Fibroblast of lung (primary cell): ENCODE measurements at regions not wholly inside any gene's neighbourhood (a gene's known extent, or its start where the extent isn't known, plus 50 kb on each side); places are given as distances from the start of the nearest gene placed in this dataset.

Source experiments
- EZH2 ChIP-seq: IDR thresholded peaks from 2 replicates; pipeline ENCODE4 v1.5.1; 2012; ENCODE audit warnings: low read length, control low read depth, mild to moderate bottlenecking; ENCODE audit errors: missing control alignments
- TF ChIP-seq, protein P1 (sequence below), 2 donors: IDR thresholded peaks in 1 of 2; conservative IDR thresholded peaks in 1 of 2; 1 replicate in 1 of 2; 2 replicates in 1 of 2; pipeline ENCODE4 v1.5.1; 2011 to 2012; ENCODE audit warnings: low read length in 2 of 2, control low read depth in 1 of 2, inconsistent platforms in 1 of 2, low read depth in 1 of 2, mild to moderate bottlenecking in 1 of 2

DNA sequence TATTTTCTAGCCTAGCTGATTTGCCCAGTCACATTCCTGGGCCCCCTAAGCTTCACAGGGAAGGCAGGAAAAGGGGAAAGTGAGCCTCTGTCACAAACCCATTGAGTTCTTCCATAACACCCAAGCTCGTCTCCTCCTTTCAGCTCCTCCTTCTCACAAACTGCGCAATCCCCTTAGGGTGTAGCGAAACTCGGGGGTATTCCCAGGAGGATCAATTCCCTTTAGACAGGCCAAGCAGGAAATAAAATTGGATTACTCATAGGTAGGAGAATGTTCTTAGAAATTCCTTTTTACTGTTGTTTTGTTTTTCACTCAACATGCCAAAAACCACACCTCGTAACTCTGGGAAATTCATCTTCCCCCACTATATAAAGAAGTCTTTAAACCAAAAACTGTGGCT, 139.3 kb downstream of the IRS2 start:
- TF ChIP-seq, protein P1, sequence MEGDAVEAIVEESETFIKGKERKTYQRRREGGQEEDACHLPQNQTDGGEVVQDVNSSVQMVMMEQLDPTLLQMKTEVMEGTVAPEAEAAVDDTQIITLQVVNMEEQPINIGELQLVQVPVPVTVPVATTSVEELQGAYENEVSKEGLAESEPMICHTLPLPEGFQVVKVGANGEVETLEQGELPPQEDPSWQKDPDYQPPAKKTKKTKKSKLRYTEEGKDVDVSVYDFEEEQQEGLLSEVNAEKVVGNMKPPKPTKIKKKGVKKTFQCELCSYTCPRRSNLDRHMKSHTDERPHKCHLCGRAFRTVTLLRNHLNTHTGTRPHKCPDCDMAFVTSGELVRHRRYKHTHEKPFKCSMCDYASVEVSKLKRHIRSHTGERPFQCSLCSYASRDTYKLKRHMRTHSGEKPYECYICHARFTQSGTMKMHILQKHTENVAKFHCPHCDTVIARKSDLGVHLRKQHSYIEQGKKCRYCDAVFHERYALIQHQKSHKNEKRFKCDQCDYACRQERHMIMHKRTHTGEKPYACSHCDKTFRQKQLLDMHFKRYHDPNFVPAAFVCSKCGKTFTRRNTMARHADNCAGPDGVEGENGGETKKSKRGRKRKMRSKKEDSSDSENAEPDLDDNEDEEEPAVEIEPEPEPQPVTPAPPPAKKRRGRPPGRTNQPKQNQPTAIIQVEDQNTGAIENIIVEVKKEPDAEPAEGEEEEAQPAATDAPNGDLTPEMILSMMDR (conservative IDR thresholded peaks at IDR 0.05 in 1 of 2, IDR thresholded peaks at IDR 0.05 in 1 of 2; ENCODE audit: low read depth in 1 of 2, low read length in 2 of 2): no peak
- no peak for TF ChIP-seq EZH2
